ENCODE measurements at regions not wholly inside any gene's neighbourhood (a gene's known extent, or its start where the extent isn't known, plus 50 kb on each side); places are given as distances from the start of the nearest gene placed in this dataset.

GRCh38 chr9:78519786-78520185, 222.9 kb downstream of the PSAT1 start:
- intact Hi-C loops (cut with micrococcal nuclease) = no loop called here
- Histone ChIP-seq H3K36me3 (ENCODE audit: control insufficient read depth, insufficient read depth, low read length) (no peaks in the 10 kb centered on the region), H3K4me3 (ENCODE audit: low read length) (no peak overlapping the region), H3K27ac (ENCODE audit: low read length) (no peak overlapping the region), H3K4me1 (ENCODE audit: control insufficient read depth, insufficient read depth, low read length) (no peaks in the 10 kb centered on the region), H3K27me3 (ENCODE audit: control insufficient read depth, insufficient read depth, low read length) (no peaks in the 10 kb centered on the region), H3K9me3 (ENCODE audit: control insufficient read depth, insufficient read depth, low read length) (peaks cover 12% of the 10 kb centered on the region)
- Mint-ChIP-seq H3K4me1 (no peaks in the 10 kb centered on the region), H3K27ac (no peak overlapping the region), H3K36me3 (peaks cover 10% of the 10 kb centered on the region), H3K27me3 (ENCODE audit: low read depth in 2 of 2) (no peaks in the 10 kb centered on the region), H3K9me3 (peaks cover 11 to 15% of the 10 kb centered on the region in 2 donors), H3K4me3 (no peak overlapping the region)
- no peak for TF ChIP-seq CTCF (IDR thresholded peaks at IDR 0.05)
- WGBS (ENCODE audit: insufficient coverage) = 89% methylated on average over 4 of the region's 4 CpGs
- no peak for DNase-seq
- ATAC-seq = no peak

- Histone ChIP-seq H3K36me3 (ENCODE audit: control insufficient read depth, insufficient read depth, low read length) (no peaks in the 10 kb centered on the region), H3K27ac (ENCODE audit: low read length) (no peak overlapping the region), H3K4me1 (ENCODE audit: control insufficient read depth, insufficient read depth, low read length) (no peaks in the 10 kb centered on the region), H3K9me3 (ENCODE audit: control insufficient read depth, insufficient read depth, low read length) (peaks cover 12% of the 10 kb centered on the region), H3K4me3 (ENCODE audit: low read length) (no peak overlapping the region), H3K27me3 (ENCODE audit: control insufficient read depth, insufficient read depth, low read length) (no peaks in the 10 kb centered on the region)
- DNase-seq (no peak), ATAC-seq (no peak)
- intact Hi-C loops (cut with micrococcal nuclease) = no loop called here
- H3K27ac Mint-ChIP-seq = no peak overlapping the region
- H3K4me3 Mint-ChIP-seq = no peak overlapping the region
- H3K36me3 Mint-ChIP-seq = peaks cover 10% of the 10 kb centered on the region
- H3K4me1 Mint-ChIP-seq = no peaks in the 10 kb centered on the region
- TF ChIP-seq CTCF (IDR thresholded peaks at IDR 0.05) = no peak
- peaks cover 9 to 15% of the 10 kb centered on the region in 2 donors for H3K9me3 Mint-ChIP-seq
- no peaks in the 10 kb centered on the region for H3K27me3 Mint-ChIP-seq (ENCODE audit: low read depth in 2 of 2)
Measured at GRCh38 chr9:78521680-78522079, 224.8 kb downstream of the PSAT1 start.

- 86% methylated on average over 1 of the region's 2 CpGs for WGBS (ENCODE audit: insufficient coverage)
- intact Hi-C loops (cut with micrococcal nuclease) = no loop called here
Measured at GRCh38 chr9:78525986-78526560, 229.1 kb downstream of the PSAT1 start.

More at GRCh38 chr9:78525986-78526560, 229.1 kb downstream of the PSAT1 start:
- H3K4me1 ChIP-seq (ENCODE audit: control insufficient read depth, insufficient read depth, low read length) = no peaks in the 10 kb centered on the region
- H3K36me3 Mint-ChIP-seq = peaks cover 2% of the 10 kb centered on the region
- TF ChIP-seq CTCF (IDR thresholded peaks at IDR 0.05) = no peak
- H3K9me3 Mint-ChIP-seq = peaks cover 4% of the 10 kb centered on the region in 2 donors
- no peaks in the 10 kb centered on the region for H3K27me3 Mint-ChIP-seq (ENCODE audit: low read depth in 2 of 2)
- no peak for DNase-seq
- no peak overlapping the region for H3K4me3 Mint-ChIP-seq
- H3K9me3 ChIP-seq (ENCODE audit: control insufficient read depth, insufficient read depth, low read length) = no peaks in the 10 kb centered on the region
- H3K4me1 Mint-ChIP-seq = no peaks in the 10 kb centered on the region
- H3K27ac ChIP-seq (ENCODE audit: low read length) = no peak overlapping the region
- H3K4me3 ChIP-seq (ENCODE audit: low read length) = no peak overlapping the region
- H3K27me3 ChIP-seq (ENCODE audit: control insufficient read depth, insufficient read depth, low read length) = no peaks in the 10 kb centered on the region
- H3K27ac Mint-ChIP-seq = no peak overlapping the region
- H3K36me3 ChIP-seq (ENCODE audit: control insufficient read depth, insufficient read depth, low read length) = no peaks in the 10 kb centered on the region
- no peak for ATAC-seq
